Activated CD4-positive, alpha-beta T cell treated with anti-CD3 and anti-CD28 coated beads, Interleukin-2, Interleukin-4, amounts not matched to agents 100 ng/mL and 50 ng/mL, durations not matched to agents 16 hours and 8 hours (primary cell): ENCODE measurements at regions not wholly inside any gene's neighbourhood (a gene's known extent, or its start where the extent isn't known, plus 50 kb on each side); places are given as distances from the start of the nearest gene placed in this dataset.

Source experiments
- DNase-seq: peaks from one replicate; pipeline ENCODE4 v3.0.0-alpha.2; 2020; ENCODE audit warnings: low spot score

- no peak for DNase-seq
Observed at GRCh38 chr6:85127696-85128243, 322.1 kb upstream of the NT5E start.

GRCh38 chr6:85127168-85127498 is 322.8 kb upstream of the NT5E start:
- DNase-seq, result no peak

DNA sequence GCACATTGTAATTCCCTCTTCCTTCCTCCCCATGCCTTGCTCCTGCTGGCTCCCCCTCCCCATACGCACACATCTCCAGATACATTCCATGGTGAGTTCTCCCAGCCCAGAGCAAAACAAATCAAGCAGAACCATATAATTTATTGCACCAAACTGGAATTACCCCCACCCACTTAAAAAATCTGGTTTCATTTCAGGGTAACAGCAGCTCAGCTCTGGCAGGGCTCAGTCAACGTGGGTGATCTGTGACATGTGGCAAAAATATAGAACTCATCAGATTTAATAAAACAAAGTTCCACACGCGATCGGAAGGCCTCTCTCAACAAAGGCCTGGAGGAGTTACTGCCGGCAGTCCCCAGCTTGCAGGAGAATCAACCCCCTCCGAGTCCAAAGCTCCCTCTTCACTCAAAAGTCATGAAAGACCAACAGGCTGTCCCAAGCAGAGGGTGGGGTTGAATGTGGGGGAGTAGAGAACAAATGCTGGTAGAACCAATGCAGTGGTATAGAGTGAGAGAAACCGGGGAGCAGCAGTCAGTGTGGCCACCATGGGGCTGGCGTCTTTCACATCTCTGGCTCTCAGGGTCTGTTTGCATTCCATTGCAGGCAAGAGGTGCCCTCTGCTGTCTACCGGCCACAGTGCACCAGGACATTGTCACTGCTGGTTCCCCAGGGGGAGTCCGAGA is 323.3 kb upstream of the NT5E start:
- peak; percentile 5 for DNase-seq

DNA sequence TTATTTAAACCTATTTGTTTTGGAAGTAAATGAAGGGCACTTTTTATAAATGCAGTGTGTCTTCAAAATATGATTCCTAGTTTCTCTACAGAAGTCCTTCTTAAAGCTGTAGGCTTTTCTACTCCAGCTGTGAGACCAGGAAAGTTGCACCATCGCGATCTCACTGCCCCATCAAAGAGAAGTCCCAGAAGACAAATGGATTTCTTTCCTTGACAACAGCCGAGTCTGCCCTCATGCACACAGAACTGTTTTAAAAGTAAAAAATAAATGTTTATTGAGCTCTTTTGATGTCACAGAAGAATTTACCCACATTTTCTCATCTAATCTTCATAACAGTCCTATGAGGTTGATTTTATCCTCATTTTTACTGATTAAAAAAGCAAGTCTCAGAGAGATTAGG is 324.4 kb upstream of the NT5E start:
- no peak for DNase-seq

- DNase-seq, result no peak
Observed at GRCh38 chr6:85124472-85125354, 325.2 kb upstream of the NT5E start.

GRCh38 chr6:85121158-85121557 is 328.7 kb upstream of the NT5E start:
- no peak for DNase-seq

- DNase-seq, result no peak
Observed at GRCh38 chr6:85118652-85119235, 331.1 kb upstream of the NT5E start.

DNA sequence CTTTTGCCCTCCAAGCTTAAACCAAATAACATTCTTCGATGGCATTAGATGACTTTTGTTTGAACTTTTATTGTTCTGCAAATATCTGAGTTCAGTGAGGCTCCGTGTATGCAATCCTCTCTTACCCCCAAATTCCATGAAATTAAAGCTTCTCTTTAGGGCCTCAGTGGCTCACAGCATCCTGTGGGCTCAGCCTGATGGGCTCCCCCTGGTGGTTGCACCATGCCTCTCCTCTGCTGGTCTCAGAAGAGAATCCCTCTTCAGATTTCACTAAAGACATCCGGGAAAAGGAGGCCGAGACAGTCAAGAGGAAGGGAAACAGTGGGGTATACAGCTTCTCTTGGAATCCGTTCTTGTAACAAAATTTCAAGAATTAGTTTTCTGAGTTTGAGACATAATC is 331.6 kb upstream of the NT5E start:
- DNase-seq, result no peak

GRCh38 chr6:85116475-85116874 is 333.4 kb upstream of the NT5E start:
- DNase-seq, result no peak

GRCh38 chr6:85115876-85116275 is 334.0 kb upstream of the NT5E start:
- no peak for DNase-seq

DNA sequence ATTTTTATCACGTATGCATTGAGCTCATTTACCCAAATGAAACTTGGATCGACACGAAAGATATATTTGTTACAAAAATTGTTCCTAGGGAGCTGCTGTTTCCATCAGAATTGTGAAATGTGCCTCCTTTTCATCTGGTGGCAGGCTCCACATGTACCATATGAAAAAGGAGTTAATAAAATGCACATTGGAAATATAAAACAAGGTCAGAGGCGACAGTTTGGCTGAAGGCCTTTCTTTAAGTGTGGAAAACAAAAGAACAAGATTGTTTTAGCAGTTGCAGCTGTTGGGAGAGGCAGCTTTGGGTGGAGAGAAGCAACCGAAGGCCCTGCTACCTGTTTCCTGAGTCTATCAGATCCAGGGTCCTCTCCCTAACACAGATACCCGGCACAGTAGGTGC is 334.5 kb upstream of the NT5E start:
- DNase-seq, result no peak

DNA sequence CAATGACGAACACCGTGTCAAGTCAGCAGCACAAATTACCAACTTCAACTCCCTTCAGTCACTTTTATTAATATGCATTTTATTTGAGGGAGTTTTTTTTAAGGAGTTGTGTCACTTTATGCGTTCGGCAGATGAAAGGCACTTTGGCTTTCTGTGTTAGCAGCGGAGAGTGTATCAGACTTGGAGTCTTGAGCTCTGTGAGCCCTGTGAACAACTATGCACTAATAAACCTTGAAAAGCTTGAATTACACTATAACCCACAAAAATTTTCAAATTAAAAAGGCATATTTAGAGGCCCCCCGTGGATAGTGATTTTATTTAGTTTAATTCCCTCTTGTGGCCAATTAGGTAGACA is 335.3 kb upstream of the NT5E start:
- DNase-seq, result no peak

- DNase-seq, result no peak
Observed at GRCh38 chr6:85113934-85114580, 335.8 kb upstream of the NT5E start.

DNA sequence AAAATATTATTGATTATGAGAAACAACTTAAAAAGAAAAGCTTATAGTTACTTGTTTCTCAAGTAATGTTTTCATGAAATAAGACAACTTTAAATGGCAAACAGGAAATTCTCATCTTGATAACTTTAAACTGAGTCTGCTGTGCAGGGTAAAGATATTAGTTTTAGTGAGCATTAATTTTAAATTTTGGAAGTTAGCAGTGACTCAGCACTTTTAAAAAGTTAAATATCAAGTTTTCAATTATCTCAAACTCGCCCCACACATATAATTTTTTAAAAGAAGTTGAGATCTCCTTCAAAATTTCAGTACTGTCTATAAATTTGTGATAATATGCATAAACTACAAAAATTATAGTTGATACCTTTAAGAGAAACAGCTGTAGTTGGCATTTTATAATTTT is 337.3 kb upstream of the NT5E start:
- no peak for DNase-seq

DNA sequence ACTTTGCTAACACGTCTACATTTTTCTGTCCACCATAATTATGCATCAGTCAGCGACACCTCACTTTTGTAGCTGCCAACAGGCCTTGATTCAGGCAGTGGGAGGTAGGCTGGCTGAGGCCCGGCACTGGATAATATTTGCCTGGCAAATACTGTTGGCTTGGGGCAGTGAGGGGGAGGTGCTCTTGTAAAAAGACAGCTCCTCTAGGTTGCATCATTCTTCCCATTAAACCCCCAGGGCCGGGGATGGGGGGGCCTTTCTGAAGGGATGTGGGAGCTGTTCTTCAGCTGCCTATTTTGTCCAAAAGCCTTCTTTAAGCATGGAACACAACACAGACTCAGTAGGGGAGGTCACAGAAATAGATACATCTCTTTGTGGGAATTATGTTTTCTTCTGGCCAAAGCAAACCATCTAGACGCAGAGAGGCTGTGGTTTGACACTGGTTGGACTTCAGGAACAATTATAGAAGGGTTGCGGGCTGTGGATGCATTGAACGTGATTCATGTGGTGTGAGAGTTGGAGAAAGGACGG is 338.3 kb upstream of the NT5E start:
- no peak for DNase-seq

DNA sequence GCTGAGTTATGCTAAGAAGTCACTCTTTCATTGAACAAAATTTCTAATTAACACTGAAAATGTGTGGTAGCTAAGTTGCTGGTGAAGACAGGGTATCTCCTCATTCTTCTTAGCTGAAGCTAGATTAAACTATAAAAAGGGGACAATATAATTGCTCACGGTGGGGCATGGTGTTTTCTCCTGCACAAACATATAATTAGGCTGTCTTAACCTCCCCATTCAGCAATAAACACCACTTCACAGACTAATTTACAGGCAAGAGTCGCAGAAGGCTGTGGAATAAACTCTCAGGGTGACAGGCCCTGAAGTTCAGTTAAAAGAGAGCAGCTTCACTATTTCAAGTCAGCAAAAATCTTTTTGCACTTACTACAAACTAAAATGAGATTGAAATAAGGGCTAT is 338.9 kb upstream of the NT5E start:
- DNase-seq, result no peak

- DNase-seq, result no peak
Observed at GRCh38 chr6:85107701-85108100, 342.2 kb upstream of the NT5E start.

DNA sequence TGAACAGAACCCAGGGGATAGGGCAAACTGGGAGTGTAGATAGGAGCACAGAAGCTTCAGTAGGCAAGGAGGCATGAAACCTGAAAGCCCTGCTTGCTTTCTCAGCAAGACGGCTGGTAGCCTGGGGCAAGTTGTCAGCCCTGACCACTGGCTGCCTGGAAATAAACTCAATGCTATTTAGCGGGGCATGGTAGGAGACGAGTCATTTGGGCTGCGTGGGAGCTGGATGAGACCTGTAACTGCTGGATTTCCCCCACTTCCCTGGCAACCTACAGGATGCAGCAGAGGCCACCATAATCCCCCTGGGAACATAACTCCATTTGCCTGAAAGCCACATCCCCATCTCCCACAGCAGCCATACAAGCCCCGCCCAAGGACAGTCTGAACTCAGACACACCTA is 332.6 kb upstream of the TBX18 start:
- DNase-seq, result no peak

- no peak for DNase-seq
Observed at GRCh38 chr6:85092226-85092625, 327.8 kb upstream of the TBX18 start.

DNA sequence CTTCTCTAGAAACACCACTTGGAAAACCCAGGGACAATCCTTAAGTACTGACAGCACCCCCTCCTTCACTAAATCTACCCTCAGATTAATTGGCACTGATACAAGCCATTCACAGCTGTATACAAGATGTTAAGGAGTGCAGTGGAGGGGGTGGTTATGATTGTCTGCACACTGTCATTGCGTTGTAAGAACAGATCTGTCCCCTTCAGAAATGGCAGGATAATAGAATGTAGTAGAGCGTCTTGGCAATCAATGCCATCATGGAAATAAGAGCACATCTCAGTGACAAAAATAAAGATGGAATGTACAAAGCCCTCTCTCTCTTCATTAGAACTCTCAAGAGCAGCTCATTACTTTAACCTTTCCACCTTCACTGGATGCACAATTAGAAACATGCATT is 324.9 kb upstream of the TBX18 start:
- no peak for DNase-seq

DNA sequence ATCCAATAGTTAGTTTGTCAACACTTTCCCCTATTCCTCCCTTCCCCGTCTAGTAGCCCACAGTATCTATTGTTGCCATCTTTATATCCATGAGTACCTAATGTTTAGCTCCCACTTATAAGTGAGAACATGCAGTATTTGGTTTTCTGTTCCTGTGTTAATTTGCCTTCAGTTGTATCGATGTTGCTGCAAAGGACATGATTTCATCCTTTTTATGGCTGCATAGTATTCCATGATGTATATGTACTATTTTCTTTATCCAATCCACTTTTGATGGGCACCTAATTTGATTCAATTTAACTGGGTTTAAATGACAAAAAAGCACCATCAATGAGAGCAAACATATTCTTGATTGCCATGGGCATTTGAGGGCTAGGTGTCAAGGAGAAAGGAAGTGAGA is 321.5 kb upstream of the TBX18 start:
- no peak for DNase-seq

GRCh38 chr6:85081102-85081501 is 316.7 kb upstream of the TBX18 start:
- DNase-seq, result no peak
